A549 (cell line): ENCODE measurements at regions not wholly inside any gene's neighbourhood (a gene's known extent, or its start where the extent isn't known, plus 50 kb on each side); places are given as distances from the start of the nearest gene placed in this dataset.

ENCODE experiments used
- CBX8 ChIP-seq: fragments of 200-600 bp; sonication (generic); IDR thresholded peaks from 2 replicates; pipeline ENCODE4 v1.6.1; 2016
- CHD2 ChIP-seq: fragments of 150-350 bp; IDR thresholded peaks from 2 replicates; pipeline ENCODE4 v1.6.1; 2014; ENCODE audit warnings: low read length; ENCODE audit not compliant: partially characterized antibody
- EHF ChIP-seq: fragments of 250-450 bp; sonication (Bioruptor Pico); IDR thresholded peaks from 2 replicates; pipeline ENCODE4 v1.5.0; 2020; ENCODE audit warnings: mild to moderate bottlenecking
- JUNB ChIP-seq: fragments of >200 bp; sonication (Bioruptor Twin); formaldehyde crosslinking; IDR thresholded peaks from 2 replicates; pipeline ENCODE4 v1.6.1; 2016
- PHF8 ChIP-seq: fragments of 200-600 bp; sonication (generic); IDR thresholded peaks from 2 replicates; pipeline ENCODE4 v1.6.1; 2016; ENCODE audit warnings: low read depth, mild to moderate bottlenecking, antibody characterized with exemption, moderate library complexity, borderline replicate concordance
- RARB ChIP-seq: fragments of 250-450 bp; sonication (Bioruptor Pico); IDR thresholded peaks from 2 replicates; pipeline ENCODE4 v1.8.0; 2021; ENCODE audit warnings: mild to moderate bottlenecking, moderate library complexity
- RCOR1 ChIP-seq: fragments of 150-350 bp; IDR thresholded peaks from 2 replicates; pipeline ENCODE4 v1.6.1; 2014; ENCODE audit warnings: antibody characterized with exemption, low read length, low read depth
- TF ChIP-seq, protein P1 (sequence below): fragments of 200-600 bp; sonication (generic); IDR thresholded peaks from 2 replicates; pipeline ENCODE4 v1.6.1; 2016; ENCODE audit warnings: antibody characterized with exemption, mild to moderate bottlenecking, moderate library complexity
- TF ChIP-seq, protein P2 (sequence below): fragments of 450-650 bp; IDR thresholded peaks from 2 replicates; pipeline ENCODE4 v1.6.1; 2014; ENCODE audit warnings: antibody characterized with exemption
- TF ChIP-seq, protein P3 (sequence below): fragments of >200 bp; sonication (Bioruptor Twin); formaldehyde crosslinking; IDR thresholded peaks from 3 replicates; pipeline ENCODE4 v1.5.1; 2016
- TF ChIP-seq, protein P4 (sequence below): IDR thresholded peaks from 2 replicates; pipeline ENCODE4 v1.6.1; 2012
- TF ChIP-seq, protein P5 (sequence below): fragments of 250-450 bp; sonication (Bioruptor Pico); IDR thresholded peaks from 2 replicates; pipeline ENCODE4 v1.5.0; 2020; ENCODE audit warnings: low read depth, mild to moderate bottlenecking, moderate library complexity

DNA sequence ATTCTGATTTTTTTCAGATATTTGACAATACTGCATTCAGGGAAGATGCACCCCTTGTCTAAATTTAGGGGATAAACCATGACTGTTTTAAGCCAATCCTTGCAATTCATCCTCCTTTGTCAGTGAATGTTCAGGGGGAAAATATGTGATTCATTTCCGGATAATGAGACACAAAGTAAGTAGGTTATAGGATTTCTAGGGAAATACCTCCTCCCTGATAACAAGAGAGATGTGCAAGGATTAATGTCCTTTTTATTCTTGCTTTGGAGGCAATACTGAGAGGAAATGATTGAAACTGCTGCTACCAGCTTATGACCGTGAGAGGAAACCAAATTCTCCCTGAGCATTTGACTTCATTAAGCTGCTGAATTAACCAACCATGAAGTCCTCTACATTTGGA lies 161.3 kb upstream of the EYA4 start:
- TF ChIP-seq PHF8 (no peak), JUNB (no peak), CHD2 (no peak), RCOR1 (no peak), EHF (CRISPR knock-in tag) (no peak), RARB (CRISPR knock-in tag) (no peak), CBX8 (no peak)
- TF ChIP-seq, protein P1, sequence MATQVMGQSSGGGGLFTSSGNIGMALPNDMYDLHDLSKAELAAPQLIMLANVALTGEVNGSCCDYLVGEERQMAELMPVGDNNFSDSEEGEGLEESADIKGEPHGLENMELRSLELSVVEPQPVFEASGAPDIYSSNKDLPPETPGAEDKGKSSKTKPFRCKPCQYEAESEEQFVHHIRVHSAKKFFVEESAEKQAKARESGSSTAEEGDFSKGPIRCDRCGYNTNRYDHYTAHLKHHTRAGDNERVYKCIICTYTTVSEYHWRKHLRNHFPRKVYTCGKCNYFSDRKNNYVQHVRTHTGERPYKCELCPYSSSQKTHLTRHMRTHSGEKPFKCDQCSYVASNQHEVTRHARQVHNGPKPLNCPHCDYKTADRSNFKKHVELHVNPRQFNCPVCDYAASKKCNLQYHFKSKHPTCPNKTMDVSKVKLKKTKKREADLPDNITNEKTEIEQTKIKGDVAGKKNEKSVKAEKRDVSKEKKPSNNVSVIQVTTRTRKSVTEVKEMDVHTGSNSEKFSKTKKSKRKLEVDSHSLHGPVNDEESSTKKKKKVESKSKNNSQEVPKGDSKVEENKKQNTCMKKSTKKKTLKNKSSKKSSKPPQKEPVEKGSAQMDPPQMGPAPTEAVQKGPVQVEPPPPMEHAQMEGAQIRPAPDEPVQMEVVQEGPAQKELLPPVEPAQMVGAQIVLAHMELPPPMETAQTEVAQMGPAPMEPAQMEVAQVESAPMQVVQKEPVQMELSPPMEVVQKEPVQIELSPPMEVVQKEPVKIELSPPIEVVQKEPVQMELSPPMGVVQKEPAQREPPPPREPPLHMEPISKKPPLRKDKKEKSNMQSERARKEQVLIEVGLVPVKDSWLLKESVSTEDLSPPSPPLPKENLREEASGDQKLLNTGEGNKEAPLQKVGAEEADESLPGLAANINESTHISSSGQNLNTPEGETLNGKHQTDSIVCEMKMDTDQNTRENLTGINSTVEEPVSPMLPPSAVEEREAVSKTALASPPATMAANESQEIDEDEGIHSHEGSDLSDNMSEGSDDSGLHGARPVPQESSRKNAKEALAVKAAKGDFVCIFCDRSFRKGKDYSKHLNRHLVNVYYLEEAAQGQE = no peak
- TF ChIP-seq, protein P2, sequence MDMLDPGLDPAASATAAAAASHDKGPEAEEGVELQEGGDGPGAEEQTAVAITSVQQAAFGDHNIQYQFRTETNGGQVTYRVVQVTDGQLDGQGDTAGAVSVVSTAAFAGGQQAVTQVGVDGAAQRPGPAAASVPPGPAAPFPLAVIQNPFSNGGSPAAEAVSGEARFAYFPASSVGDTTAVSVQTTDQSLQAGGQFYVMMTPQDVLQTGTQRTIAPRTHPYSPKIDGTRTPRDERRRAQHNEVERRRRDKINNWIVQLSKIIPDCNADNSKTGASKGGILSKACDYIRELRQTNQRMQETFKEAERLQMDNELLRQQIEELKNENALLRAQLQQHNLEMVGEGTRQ = no peak
- TF ChIP-seq, protein P3, sequence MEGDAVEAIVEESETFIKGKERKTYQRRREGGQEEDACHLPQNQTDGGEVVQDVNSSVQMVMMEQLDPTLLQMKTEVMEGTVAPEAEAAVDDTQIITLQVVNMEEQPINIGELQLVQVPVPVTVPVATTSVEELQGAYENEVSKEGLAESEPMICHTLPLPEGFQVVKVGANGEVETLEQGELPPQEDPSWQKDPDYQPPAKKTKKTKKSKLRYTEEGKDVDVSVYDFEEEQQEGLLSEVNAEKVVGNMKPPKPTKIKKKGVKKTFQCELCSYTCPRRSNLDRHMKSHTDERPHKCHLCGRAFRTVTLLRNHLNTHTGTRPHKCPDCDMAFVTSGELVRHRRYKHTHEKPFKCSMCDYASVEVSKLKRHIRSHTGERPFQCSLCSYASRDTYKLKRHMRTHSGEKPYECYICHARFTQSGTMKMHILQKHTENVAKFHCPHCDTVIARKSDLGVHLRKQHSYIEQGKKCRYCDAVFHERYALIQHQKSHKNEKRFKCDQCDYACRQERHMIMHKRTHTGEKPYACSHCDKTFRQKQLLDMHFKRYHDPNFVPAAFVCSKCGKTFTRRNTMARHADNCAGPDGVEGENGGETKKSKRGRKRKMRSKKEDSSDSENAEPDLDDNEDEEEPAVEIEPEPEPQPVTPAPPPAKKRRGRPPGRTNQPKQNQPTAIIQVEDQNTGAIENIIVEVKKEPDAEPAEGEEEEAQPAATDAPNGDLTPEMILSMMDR = no peak
- TF ChIP-seq, protein P4, sequence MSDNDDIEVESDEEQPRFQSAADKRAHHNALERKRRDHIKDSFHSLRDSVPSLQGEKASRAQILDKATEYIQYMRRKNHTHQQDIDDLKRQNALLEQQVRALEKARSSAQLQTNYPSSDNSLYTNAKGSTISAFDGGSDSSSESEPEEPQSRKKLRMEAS = no peak
- TF ChIP-seq, protein P5, sequence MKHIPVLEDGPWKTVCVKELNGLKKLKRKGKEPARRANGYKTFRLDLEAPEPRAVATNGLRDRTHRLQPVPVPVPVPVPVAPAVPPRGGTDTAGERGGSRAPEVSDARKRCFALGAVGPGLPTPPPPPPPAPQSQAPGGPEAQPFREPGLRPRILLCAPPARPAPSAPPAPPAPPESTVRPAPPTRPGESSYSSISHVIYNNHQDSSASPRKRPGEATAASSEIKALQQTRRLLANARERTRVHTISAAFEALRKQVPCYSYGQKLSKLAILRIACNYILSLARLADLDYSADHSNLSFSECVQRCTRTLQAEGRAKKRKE = no peak
